HCT116 (cell line): ENCODE measurements at regions not wholly inside any gene's neighbourhood (a gene's known extent, or its start where the extent isn't known, plus 50 kb on each side); places are given as distances from the start of the nearest gene placed in this dataset.
"Not testable (repeated sequence)": the region's sequence is repeated elsewhere in the genome, so short reads cannot be mapped to it uniquely, and the experiment has no call there.

ENCODE experiments used
- ATAC-seq: fragments of 200-7000 bp; cut with Tn5 transposase; 2 replicates; pipeline ENCODE4 v1.9.1; 2020; ENCODE audit warnings: mild to moderate bottlenecking, moderate library complexity
- BruUV-seq: library from RNA; stranded (reverse); fragments of 400-500 nt; replicated peaks from 2 replicates; lab custom pipeline; 2021; lab: Mats Ljungman, UMichigan
- CTCF ChIA-PET: fragments of 300-600 bp; sonication (Branson Sonifier 250); formaldehyde crosslinking; loops from one replicate; lab custom pipeline; 2021; ENCODE audit warnings: antibody characterized with exemption; lab: Charles Lee
- POLR2A ChIA-PET: fragments of 300-600, 350-600 bp; sonication (Branson Sonifier 250); formaldehyde crosslinking; loops from one replicate; lab custom pipeline; 2021; ENCODE audit warnings: antibody characterized with exemption; lab: Charles Lee
- RAD21 ChIA-PET, 2 experiments: fragments of 300-600 bp; sonication (Branson Sonifier 250); formaldehyde crosslinking; loops; one replicate each; lab custom pipeline; 2023; ENCODE audit warnings: low total read pairs in 2 of 2; ENCODE audit not compliant: uncharacterized antibody in 2 of 2, unreplicated experiment in 2 of 2, low non-redundant PET in 1 of 2; lab: Charles Lee
- DNase-seq: peaks from one replicate; pipeline ENCODE4 v3.0.0-alpha.2; 2010; ENCODE audit warnings: low read depth, low spot score
- H2AFZ ChIP-seq: fragments of 200-600 bp; shearing (Covaris generic), sonication (generic); 2 replicates; pipeline ENCODE4 v1.6.1; 2017; ENCODE audit warnings: low read depth, mixed run types, mixed read lengths, antibody characterized with exemption, low read length; ENCODE audit not compliant: poor library complexity, severe bottlenecking
- H3K27ac ChIP-seq: 2 replicates; pipeline ENCODE4 v1.5.1; 2012; ENCODE audit warnings: low read depth, low read length
- H3K27me3 ChIP-seq: fragments of 200-600 bp; sonication (generic); 2 replicates; pipeline ENCODE4 v1.6.1; 2016; ENCODE audit warnings: mixed run types, low read length, mixed read lengths; ENCODE audit not compliant: insufficient read depth
- H3K36me3 ChIP-seq, 2 experiments: fragments of 200-500 bp in 1 of 2; fragments of 200-600 bp in 1 of 2; sonication (Bioruptor generic) in 1 of 2; sonication (generic) in 1 of 2; 2 replicates each; pipeline versions ENCODE4 v1.5.1 to v1.6.1; 2014 to 2016; ENCODE audit warnings: low read length in 2 of 2, inconsistent platforms in 1 of 2, mixed read lengths in 1 of 2, mixed run types in 1 of 2; ENCODE audit not compliant: insufficient read depth in 2 of 2, control insufficient read depth in 1 of 2
- H3K4me1 ChIP-seq, 2 experiments: fragments of 200-600 bp in 1 of 2; sonication (generic) in 1 of 2; 2 replicates each; pipeline versions ENCODE4 v1.5.1 to v1.6.1; 2012 to 2017; ENCODE audit warnings: low read length in 2 of 2, inconsistent platforms in 1 of 2, mild to moderate bottlenecking in 1 of 2, mixed read lengths in 1 of 2, mixed run types in 1 of 2, moderate library complexity in 1 of 2; ENCODE audit not compliant: insufficient read depth in 2 of 2, control insufficient read depth in 1 of 2
- H3K4me2 ChIP-seq: fragments of 200-600 bp; sonication (generic); 2 replicates; pipeline ENCODE4 v1.6.1; 2017; ENCODE audit warnings: mixed run types, low read length, mixed read lengths
- H3K4me3 ChIP-seq, 2 experiments: fragments of 200-600 bp in 1 of 2; sonication (generic) in 1 of 2; replicated peaks in 1 of 2; 2 replicates each; pipeline ENCODE4 v1.5.1; 2011 to 2016; ENCODE audit warnings: low read length in 2 of 2, control low read depth in 1 of 2, low read depth in 1 of 2, mild to moderate bottlenecking in 1 of 2, mixed read lengths in 1 of 2, mixed run types in 1 of 2
- H3K79me2 ChIP-seq: fragments of 200-600 bp; sonication (generic); 2 replicates; pipeline ENCODE4 v1.6.1; 2017; ENCODE audit warnings: mild to moderate bottlenecking, mixed run types, low read length, moderate library complexity, mixed read lengths; ENCODE audit not compliant: insufficient read depth
- H3K9ac ChIP-seq: fragments of 200-600 bp; sonication (generic); 2 replicates; pipeline ENCODE4 v1.6.1; 2016; ENCODE audit warnings: low read length, mixed read lengths
- H3K9me2 ChIP-seq: fragments of 200-600 bp; sonication (generic), shearing (Covaris generic); 2 replicates; pipeline ENCODE4 v1.6.1; 2017; ENCODE audit warnings: mixed run types, mild to moderate bottlenecking, moderate library complexity; ENCODE audit not compliant: insufficient read depth
- H3K9me3 ChIP-seq, 2 experiments: fragments of 200-500 bp in 1 of 2; fragments of 200-600 bp in 1 of 2; sonication (Bioruptor generic) in 1 of 2; sonication (generic) in 1 of 2; 2 replicates each; pipeline ENCODE4 v1.6.1; 2014 to 2017; ENCODE audit warnings: low read length in 2 of 2, mixed read lengths in 2 of 2, inconsistent platforms in 1 of 2, low read depth in 1 of 2, mild to moderate bottlenecking in 1 of 2, mixed run types in 1 of 2, moderate library complexity in 1 of 2; ENCODE audit not compliant: control insufficient read depth in 1 of 2, insufficient read depth in 1 of 2
- H4K20me1 ChIP-seq: fragments of 200-600 bp; sonication (generic), shearing (Covaris generic); 2 replicates; pipeline ENCODE4 v1.6.1; 2017; ENCODE audit warnings: mixed run types, mild to moderate bottlenecking, moderate library complexity; ENCODE audit not compliant: insufficient read depth
- CEBPB ChIP-seq: IDR thresholded peaks from 2 replicates; pipeline ENCODE4 v1.6.1; 2012; ENCODE audit warnings: low read depth
- EZH2phosphoT487 ChIP-seq: fragments of 200-600 bp; IDR thresholded peaks from 2 replicates; pipeline ENCODE4 v1.6.1; 2018; ENCODE audit warnings: antibody characterized with exemption, borderline replicate concordance
- FOSL1 ChIP-seq: IDR thresholded peaks from 2 replicates; pipeline ENCODE4 v1.6.1; 2012; ENCODE audit warnings: low read depth
- MAX ChIP-seq: IDR thresholded peaks from 2 replicates; pipeline ENCODE4 v1.6.1; 2012
- POLR2A ChIP-seq: IDR thresholded peaks from 2 replicates; pipeline ENCODE4 v1.7.0; 2011; ENCODE audit warnings: borderline replicate concordance; ENCODE audit not compliant: insufficient read depth, insufficient read length; ENCODE audit errors: extremely low read depth
- REST ChIP-seq: IDR thresholded peaks from 2 replicates; pipeline ENCODE4 v1.6.1; 2012; ENCODE audit warnings: low read depth
- SIN3A ChIP-seq: IDR thresholded peaks from 2 replicates; pipeline ENCODE4 v1.6.1; 2012; ENCODE audit warnings: low read depth
- SP1 ChIP-seq: IDR thresholded peaks from 2 replicates; pipeline ENCODE4 v1.6.1; 2012; ENCODE audit warnings: low read depth
- TCF7L2 ChIP-seq: IDR thresholded peaks from 2 replicates; pipeline ENCODE4 v1.7.0; 2011; ENCODE audit warnings: borderline replicate concordance, inconsistent platforms; ENCODE audit not compliant: insufficient read depth, insufficient read length; ENCODE audit errors: extremely low read depth
- YY1 ChIP-seq: IDR thresholded peaks from 2 replicates; pipeline ENCODE4 v1.6.1; 2011; ENCODE audit warnings: low read length, low read depth, moderate library complexity, mild to moderate bottlenecking; ENCODE audit not compliant: insufficient replicate concordance; ENCODE audit errors: extremely low read depth
- ZNF274 ChIP-seq: fragments of 200-500 bp; sonication (Bioruptor generic); IDR thresholded peaks from 2 replicates; pipeline ENCODE4 v1.6.1; 2014; ENCODE audit warnings: mild to moderate bottlenecking, low read depth, low read length, inconsistent platforms
- intact Hi-C: fragments of 100-400 bp; cut with micrococcal nuclease; formaldehyde crosslinking; loops from 2 replicates; pipeline ENCODE4 v1.10.0; 2022

GRCh38 chr5:27124590-27124989 is 86.2 kb upstream of the CDH9 start:
- Histone ChIP-seq H3K36me3 (no peaks in the 10 kb centered on the region), H3K4me3 (no peak overlapping the region)
- POLR2A ChIA-PET, result no interaction called here
- no peak for DNase-seq
- TF ChIP-seq TCF7L2 (no peak), MAX (no peak), ZNF274 (no peak), REST (no peak), SIN3A (no peak), CEBPB (no peak), EZH2phosphoT487 (no peak), FOSL1 (no peak), YY1 (no peak), POLR2A (no peak), SP1 (no peak)
- TF ChIP-seq, all 23 proteins: peak for 0
- intact Hi-C loops, result no loop called here
- H4K20me1 ChIP-seq, result no peaks in the 10 kb centered on the region
- ATAC-seq, result no peak
- no peak overlapping the region for H3K27ac ChIP-seq
- no TSS peak for BruUV-seq
- peaks cover 0 to 6% of the 10 kb centered on the region in 2 experiments; a peak in 3 of 4 replicates for H3K9me3 ChIP-seq
- H3K4me1 ChIP-seq, result no peaks in the 10 kb centered on the region
- H3K9me2 ChIP-seq, result no peaks in the 10 kb centered on the region
- H3K9ac ChIP-seq, result no peak overlapping the region
- RAD21 ChIA-PET, result no interaction called here
- no peaks in the 10 kb centered on the region for H3K27me3 ChIP-seq
- no peak overlapping the region for H2AFZ ChIP-seq
- H3K4me2 ChIP-seq, result no peak overlapping the region
- CTCF ChIA-PET, result no interaction called here
- no peaks in the 10 kb centered on the region for H3K79me2 ChIP-seq

GRCh38 chr5:27119736-27120321 is 81.4 kb upstream of the CDH9 start:
- RAD21 ChIA-PET, H3K4me1 ChIP-seq, H2AFZ ChIP-seq, DNase-seq, POLR2A ChIA-PET, H3K9me2 ChIP-seq, H4K20me1 ChIP-seq, ATAC-seq, H3K4me2 ChIP-seq, H3K27me3 ChIP-seq, H3K27ac ChIP-seq, H3K79me2 ChIP-seq, CTCF ChIA-PET, intact Hi-C loops, BruUV-seq, H3K4me3 ChIP-seq, H3K36me3 ChIP-seq, H3K9ac ChIP-seq: not testable (repeated sequence)
- peaks cover 6 to 14% of the 10 kb centered on the region in 2 experiments; a peak in 2 of 4 replicates for H3K9me3 ChIP-seq
